ENCODE measurements at regions not wholly inside any gene's neighbourhood (a gene's known extent, or its start where the extent isn't known, plus 50 kb on each side); places are given as distances from the start of the nearest gene placed in this dataset.

DNA sequence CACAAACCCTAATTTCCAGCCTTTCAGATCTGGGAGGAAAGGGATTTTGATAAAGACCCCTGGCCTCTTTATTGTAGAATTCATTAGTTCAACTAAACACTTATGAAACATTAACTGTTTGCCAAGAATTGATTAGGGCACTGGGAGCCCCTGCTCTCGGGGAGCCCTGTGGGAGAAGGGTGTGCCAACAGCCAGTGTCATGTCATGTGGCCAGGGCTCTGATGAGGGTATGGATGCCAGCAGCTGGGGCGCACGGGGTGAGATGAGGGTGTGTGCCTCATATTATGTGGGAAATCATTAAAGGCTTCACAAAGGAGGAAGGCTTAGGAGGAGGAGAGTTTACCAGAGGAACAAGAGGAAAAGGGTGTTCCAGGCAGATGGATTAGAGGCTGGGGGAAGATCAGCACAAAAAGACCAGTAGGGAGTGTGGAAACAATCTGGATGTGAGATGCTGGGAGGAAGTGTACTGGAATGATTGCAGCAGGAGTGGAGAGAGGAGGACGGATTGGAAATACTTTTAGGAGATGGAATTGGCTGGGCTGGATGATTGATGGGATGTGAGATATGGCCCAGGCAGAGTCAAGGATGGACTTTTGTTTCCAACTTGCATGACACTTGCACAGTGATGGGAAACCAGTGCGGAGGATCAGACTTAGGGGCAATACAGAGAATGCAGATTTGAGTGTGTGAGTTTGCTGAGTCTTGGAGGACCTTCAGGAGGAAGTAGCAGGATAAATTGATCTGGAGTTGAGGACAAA is 137.8 kb downstream of the CSNK2A3 start:
- H3K9me3 ChIP-seq (ENCODE audit: severe bottlenecking), result no peaks in the 10 kb centered on the region
- TF ChIP-seq, protein P1, sequence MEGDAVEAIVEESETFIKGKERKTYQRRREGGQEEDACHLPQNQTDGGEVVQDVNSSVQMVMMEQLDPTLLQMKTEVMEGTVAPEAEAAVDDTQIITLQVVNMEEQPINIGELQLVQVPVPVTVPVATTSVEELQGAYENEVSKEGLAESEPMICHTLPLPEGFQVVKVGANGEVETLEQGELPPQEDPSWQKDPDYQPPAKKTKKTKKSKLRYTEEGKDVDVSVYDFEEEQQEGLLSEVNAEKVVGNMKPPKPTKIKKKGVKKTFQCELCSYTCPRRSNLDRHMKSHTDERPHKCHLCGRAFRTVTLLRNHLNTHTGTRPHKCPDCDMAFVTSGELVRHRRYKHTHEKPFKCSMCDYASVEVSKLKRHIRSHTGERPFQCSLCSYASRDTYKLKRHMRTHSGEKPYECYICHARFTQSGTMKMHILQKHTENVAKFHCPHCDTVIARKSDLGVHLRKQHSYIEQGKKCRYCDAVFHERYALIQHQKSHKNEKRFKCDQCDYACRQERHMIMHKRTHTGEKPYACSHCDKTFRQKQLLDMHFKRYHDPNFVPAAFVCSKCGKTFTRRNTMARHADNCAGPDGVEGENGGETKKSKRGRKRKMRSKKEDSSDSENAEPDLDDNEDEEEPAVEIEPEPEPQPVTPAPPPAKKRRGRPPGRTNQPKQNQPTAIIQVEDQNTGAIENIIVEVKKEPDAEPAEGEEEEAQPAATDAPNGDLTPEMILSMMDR (IDR thresholded peaks at IDR 0.05; ENCODE audit: poor library complexity, severe bottlenecking), result no peak
- H3K27me3 ChIP-seq (ENCODE audit: insufficient read depth, poor library complexity, severe bottlenecking), result no peaks in the 10 kb centered on the region
- DNase-seq (ENCODE audit: low spot score), result no peak
- ATAC-seq (ENCODE audit: low read depth), result no peak
- no peaks in the 10 kb centered on the region for H3K36me3 ChIP-seq (ENCODE audit: low read depth)
- H3K4me3 ChIP-seq (ENCODE audit: severe bottlenecking), result no peak overlapping the region
- H3K4me1 ChIP-seq (ENCODE audit: insufficient read depth, poor library complexity, severe bottlenecking), result peaks cover 7% of the 10 kb centered on the region
- H3K27ac ChIP-seq (ENCODE audit: poor library complexity, severe bottlenecking), result no peak overlapping the region

DNA sequence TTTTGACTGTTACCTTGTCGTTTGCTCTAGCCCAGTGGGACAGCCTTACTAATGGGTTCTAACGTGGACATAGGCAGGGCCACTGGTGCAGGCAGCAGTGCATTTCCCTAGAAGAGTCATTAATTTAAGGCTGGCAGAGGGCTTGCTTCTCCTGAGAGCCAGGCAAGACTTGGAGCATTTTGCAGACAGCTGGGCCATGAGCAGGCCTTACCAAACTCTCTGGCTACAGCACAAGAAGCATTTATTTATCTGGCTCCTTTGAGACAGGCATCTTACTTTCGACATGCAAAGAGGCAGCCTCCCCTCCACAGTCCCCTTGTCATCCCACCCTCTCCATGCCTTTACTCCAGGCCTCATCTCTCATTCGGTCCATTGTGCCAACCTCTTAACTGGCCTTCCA is 139.9 kb downstream of the CSNK2A3 start:
- no peaks in the 10 kb centered on the region for H3K36me3 ChIP-seq (ENCODE audit: low read depth)
- TF ChIP-seq, protein P1 (IDR thresholded peaks at IDR 0.05; ENCODE audit: poor library complexity, severe bottlenecking), result no peak
- no peak for DNase-seq (ENCODE audit: low spot score)
- ATAC-seq (ENCODE audit: low read depth), result no peak
- no peaks in the 10 kb centered on the region for H3K27me3 ChIP-seq (ENCODE audit: insufficient read depth, poor library complexity, severe bottlenecking)
- no peaks in the 10 kb centered on the region for H3K9me3 ChIP-seq (ENCODE audit: severe bottlenecking)
- no peak overlapping the region for H3K27ac ChIP-seq (ENCODE audit: poor library complexity, severe bottlenecking)
- H3K4me1 ChIP-seq (ENCODE audit: insufficient read depth, poor library complexity, severe bottlenecking), result peaks cover 7% of the 10 kb centered on the region
- no peak overlapping the region for H3K4me3 ChIP-seq (ENCODE audit: severe bottlenecking)

DNA sequence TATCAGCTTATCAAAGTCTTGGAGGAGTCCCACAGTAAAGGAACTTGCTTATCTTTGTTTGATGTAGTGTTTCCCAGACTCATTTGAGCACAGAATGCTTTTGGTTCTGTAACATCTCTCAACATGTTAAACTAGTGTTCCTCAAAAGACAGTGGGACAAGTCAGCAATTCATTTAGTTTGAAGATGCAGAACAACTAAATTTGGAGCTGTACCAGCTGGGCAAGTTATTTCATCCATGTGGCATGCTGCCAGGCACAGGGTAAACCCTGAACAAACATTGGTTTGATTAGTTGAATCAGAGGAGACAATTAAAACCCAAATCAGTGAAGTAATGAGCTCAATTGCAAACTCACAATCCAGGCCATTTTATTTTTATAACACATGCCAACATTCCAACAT is 141.2 kb downstream of the CSNK2A3 start:
- Histone ChIP-seq H3K9me3 (ENCODE audit: severe bottlenecking) (no peaks in the 10 kb centered on the region), H3K4me3 (ENCODE audit: severe bottlenecking) (no peak overlapping the region), H3K36me3 (ENCODE audit: low read depth) (no peaks in the 10 kb centered on the region), H3K27ac (ENCODE audit: poor library complexity, severe bottlenecking) (no peak overlapping the region), H3K4me1 (ENCODE audit: insufficient read depth, poor library complexity, severe bottlenecking) (peaks cover 7% of the 10 kb centered on the region), H3K27me3 (ENCODE audit: insufficient read depth, poor library complexity, severe bottlenecking) (no peaks in the 10 kb centered on the region)
- ATAC-seq (ENCODE audit: low read depth) (no peak; the same call in 2 of the 3 replicates), DNase-seq (ENCODE audit: low spot score) (no peak)
- TF ChIP-seq, protein P1 (IDR thresholded peaks at IDR 0.05; ENCODE audit: poor library complexity, severe bottlenecking), result no peak

DNA sequence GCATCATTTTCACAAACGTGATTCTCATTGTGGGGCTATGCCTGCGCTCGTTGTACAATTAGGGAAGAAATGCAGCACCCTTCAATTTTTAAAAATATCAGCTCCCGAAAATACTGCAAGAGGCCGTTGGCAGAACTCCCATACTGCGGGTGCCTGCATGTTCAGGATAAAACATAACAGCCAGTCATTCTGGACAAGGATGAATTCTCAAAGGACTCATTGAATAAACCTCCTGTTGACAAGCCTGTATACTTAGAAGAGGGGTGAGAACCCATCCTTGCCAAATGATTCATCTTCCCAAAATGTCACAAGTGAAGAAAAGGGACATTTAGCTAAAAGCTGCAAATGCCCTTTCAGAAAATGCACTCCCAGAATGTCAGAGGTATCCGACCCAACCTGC is 141.9 kb downstream of the CSNK2A3 start:
- TF ChIP-seq, protein P1 (IDR thresholded peaks at IDR 0.05; ENCODE audit: poor library complexity, severe bottlenecking), result no peak
- H3K9me3 ChIP-seq (ENCODE audit: severe bottlenecking), result no peaks in the 10 kb centered on the region
- H3K36me3 ChIP-seq (ENCODE audit: low read depth), result no peaks in the 10 kb centered on the region
- no peaks in the 10 kb centered on the region for H3K27me3 ChIP-seq (ENCODE audit: insufficient read depth, poor library complexity, severe bottlenecking)
- ATAC-seq (ENCODE audit: low read depth), result 0 out of 3 replicates have a peak, but pooled peaks have one; percentile 38
- no peak overlapping the region for H3K4me3 ChIP-seq (ENCODE audit: severe bottlenecking)
- H3K4me1 ChIP-seq (ENCODE audit: insufficient read depth, poor library complexity, severe bottlenecking), result peaks cover 7% of the 10 kb centered on the region
- DNase-seq (ENCODE audit: low spot score), result no peak
- H3K27ac ChIP-seq (ENCODE audit: poor library complexity, severe bottlenecking), result no peak overlapping the region

DNA sequence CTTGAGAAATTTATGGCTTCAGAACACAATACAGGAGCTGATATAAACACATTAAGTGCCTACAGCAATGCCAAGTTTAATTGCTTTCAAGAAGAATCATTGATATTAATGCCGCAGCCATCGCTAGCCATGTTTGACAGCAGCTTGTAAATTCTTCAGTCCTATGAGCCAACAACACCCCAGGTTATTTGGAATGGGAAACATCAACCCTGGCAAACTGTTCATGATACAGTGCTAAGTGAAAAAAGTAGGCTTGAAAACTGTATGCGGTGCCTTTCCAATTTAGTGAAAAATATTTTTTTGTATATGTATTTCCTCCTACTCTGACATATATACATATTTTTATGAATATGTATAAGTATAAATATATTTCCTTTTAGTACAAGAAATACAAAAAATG is 142.6 kb downstream of the CSNK2A3 start:
- DNase-seq (ENCODE audit: low spot score), result no peak
- no peak for ATAC-seq (ENCODE audit: low read depth)
- Histone ChIP-seq H3K4me3 (ENCODE audit: severe bottlenecking) (no peak overlapping the region), H3K36me3 (ENCODE audit: low read depth) (no peaks in the 10 kb centered on the region), H3K27me3 (ENCODE audit: insufficient read depth, poor library complexity, severe bottlenecking) (no peaks in the 10 kb centered on the region), H3K27ac (ENCODE audit: poor library complexity, severe bottlenecking) (no peak overlapping the region), H3K9me3 (ENCODE audit: severe bottlenecking) (no peaks in the 10 kb centered on the region), H3K4me1 (ENCODE audit: insufficient read depth, poor library complexity, severe bottlenecking) (peaks cover 7% of the 10 kb centered on the region)
- TF ChIP-seq, protein P1 (IDR thresholded peaks at IDR 0.05; ENCODE audit: poor library complexity, severe bottlenecking), result no peak
